ENCODE measurements at regions not wholly inside any gene's neighbourhood (a gene's known extent, or its start where the extent isn't known, plus 50 kb on each side); places are given as distances from the start of the nearest gene placed in this dataset.

GRCh38 chr13:94859811-94860210 lies 147.5 kb upstream of the SOX21 start:
- Histone ChIP-seq H3K79me2 (ENCODE audit: low read depth) (no peaks in the 10 kb centered on the region), H3K27ac (no peak overlapping the region), H2AFZ (replicated peaks) (no peak overlapping the region), H3K9me3 (ENCODE audit: low read depth) (no peaks in the 10 kb centered on the region), H3F3A (ENCODE audit: low read depth) (no peaks in the 10 kb centered on the region), H3K4me2 (no peak overlapping the region), H3K9ac (no peak overlapping the region), H3K4me3 (no peak overlapping the region), H3K27me3 (no peaks in the 10 kb centered on the region), H4K20me1 (ENCODE audit: low read depth) (no peaks in the 10 kb centered on the region), H3K36me3 (no peaks in the 10 kb centered on the region), H3K4me1 (peaks cover 4% of the 10 kb centered on the region)
- Mint-ChIP-seq H3K36me3 (no peaks in the 10 kb centered on the region), H3K4me3 (no peak overlapping the region), H3K9me3 (no peaks in the 10 kb centered on the region), H3K27me3 (ENCODE audit: insufficient read depth, low read depth) (no peaks in the 10 kb centered on the region), H3K27ac (no peak overlapping the region), H3K4me1 (peaks cover 19% of the 10 kb centered on the region)
- no peak for DNase-seq (ENCODE audit: low spot score)
- TF ChIP-seq EZH2 (IDR thresholded peaks at IDR 0.05), result no peak
- no peak for TF ChIP-seq CTCF (IDR thresholded peaks at IDR 0.05)
- no peak for TF ChIP-seq EZH2phosphoT487 (IDR thresholded peaks at IDR 0.05)

- no peaks in the 10 kb centered on the region for H3K27me3 Mint-ChIP-seq (ENCODE audit: insufficient read depth, low read depth)
- Histone ChIP-seq H4K20me1 (ENCODE audit: low read depth) (no peaks in the 10 kb centered on the region), H3K9me3 (ENCODE audit: low read depth) (no peaks in the 10 kb centered on the region), H2AFZ (replicated peaks) (peak overlapping the region; percentile 48), H3K79me2 (ENCODE audit: low read depth) (no peaks in the 10 kb centered on the region), H3K4me1 (peaks cover 4% of the 10 kb centered on the region), H3F3A (ENCODE audit: low read depth) (no peaks in the 10 kb centered on the region), H3K9ac (no peak overlapping the region), H3K4me3 (no peak overlapping the region), H3K27ac (no peak overlapping the region), H3K27me3 (no peaks in the 10 kb centered on the region), H3K4me2 (no peak overlapping the region), H3K36me3 (no peaks in the 10 kb centered on the region)
- TF ChIP-seq EZH2 (IDR thresholded peaks at IDR 0.05), result no peak
- TF ChIP-seq EZH2phosphoT487 (IDR thresholded peaks at IDR 0.05), result no peak
- no peak for TF ChIP-seq CTCF (IDR thresholded peaks at IDR 0.05)
- no peaks in the 10 kb centered on the region for H3K9me3 Mint-ChIP-seq
- peak overlapping the region; percentile 17 for H3K27ac Mint-ChIP-seq
- H3K4me1 Mint-ChIP-seq, result peaks cover 19% of the 10 kb centered on the region
- no peaks in the 10 kb centered on the region for H3K36me3 Mint-ChIP-seq
- peak; percentile 7 for DNase-seq (ENCODE audit: low spot score)
- H3K4me3 Mint-ChIP-seq, result no peak overlapping the region
Observed at GRCh38 chr13:94859278-94859691, 146.9 kb upstream of the SOX21 start.

- H3K27me3 ChIP-seq, result no peaks in the 10 kb centered on the region
- Mint-ChIP-seq H3K27me3 (ENCODE audit: insufficient read depth, low read depth) (no peaks in the 10 kb centered on the region), H3K9me3 (no peaks in the 10 kb centered on the region), H3K4me1 (peaks cover 19% of the 10 kb centered on the region), H3K27ac (peak overlapping the region; percentile 17), H3K36me3 (no peaks in the 10 kb centered on the region), H3K4me3 (no peak overlapping the region)
- no peak overlapping the region for H3K4me3 ChIP-seq
- no peaks in the 10 kb centered on the region for H3K36me3 ChIP-seq
- H4K20me1 ChIP-seq (ENCODE audit: low read depth), result no peaks in the 10 kb centered on the region
- H3F3A ChIP-seq (ENCODE audit: low read depth), result no peaks in the 10 kb centered on the region
- H3K9ac ChIP-seq, result no peak overlapping the region
- H2AFZ ChIP-seq (replicated peaks), result peak overlapping the region; percentile 48
- H3K9me3 ChIP-seq (ENCODE audit: low read depth), result no peaks in the 10 kb centered on the region
- no peak overlapping the region for H3K27ac ChIP-seq
- no peak for DNase-seq (ENCODE audit: low spot score)
- peaks cover 4% of the 10 kb centered on the region for H3K4me1 ChIP-seq
- no peak overlapping the region for H3K4me2 ChIP-seq
- H3K79me2 ChIP-seq (ENCODE audit: low read depth), result no peaks in the 10 kb centered on the region
- TF ChIP-seq CTCF (IDR thresholded peaks at IDR 0.05), result no peak
- no peak for TF ChIP-seq EZH2 (IDR thresholded peaks at IDR 0.05)
- TF ChIP-seq EZH2phosphoT487 (IDR thresholded peaks at IDR 0.05), result no peak
Observed at GRCh38 chr13:94858856-94859255, 146.5 kb upstream of the SOX21 start.

Data from neural progenitor cell (in vitro differentiated cells).